Transverse colon (tissue), 4 donors: ENCODE measurements at regions not wholly inside any gene's neighbourhood (a gene's known extent, or its start where the extent isn't known, plus 50 kb on each side); places are given as distances from the start of the nearest gene placed in this dataset.

Experiments used
- DNase-seq: peaks from one replicate; pipeline ENCODE4 v3.0.0-alpha.2; 2019
- H3K27ac ChIP-seq, 4 donors: fragments of 200-600 bp; sonication (generic); 2 replicates each; pipeline ENCODE4 v1.5.1; 2016 to 2018; ENCODE audit warnings: inconsistent platforms in 4 of 4
- H3K27me3 ChIP-seq: fragments of 200-600 bp; sonication (generic); 2 replicates; pipeline ENCODE4 v1.5.1; 2017; ENCODE audit warnings: inconsistent platforms
- H3K36me3 ChIP-seq, 4 donors: fragments of 200-600 bp; sonication (generic); 2 replicates each; pipeline ENCODE4 v1.5.1; 2017 to 2019; ENCODE audit warnings: inconsistent platforms in 4 of 4
- H3K4me1 ChIP-seq, 4 donors: fragments of 200-600 bp; sonication (generic); 2 replicates each; pipeline ENCODE4 v1.5.1; 2017 to 2020; ENCODE audit warnings: inconsistent platforms in 4 of 4
- H3K4me3 ChIP-seq, 4 donors: fragments of 200-600 bp; sonication (generic); 1 replicate in 1 of 4; 2 replicates in 3 of 4; pipeline versions ENCODE4 v1.5.1 to v1.6.1; 2017 to 2019; ENCODE audit warnings: inconsistent platforms in 4 of 4
- H3K9me3 ChIP-seq, 2 donors: fragments of 200-600 bp; sonication (generic); 2 replicates each; pipeline ENCODE4 v1.5.1; 2017 to 2019; ENCODE audit warnings: inconsistent platforms in 2 of 2
- EP300 ChIP-seq: sonication (generic); formaldehyde crosslinking; IDR thresholded peaks from one replicate; pipeline ENCODE4 v1.6.1; 2017; ENCODE audit warnings: antibody characterized with exemption, low read depth
- POLR2A ChIP-seq: fragments of 450-650 bp; IDR thresholded peaks from one replicate; pipeline ENCODE4 v1.6.1; 2016; ENCODE audit warnings: antibody characterized with exemption, mild to moderate bottlenecking, moderate library complexity
- POLR2AphosphoS5 ChIP-seq, 3 donors: sonication (generic); formaldehyde crosslinking; IDR thresholded peaks; one replicate each; pipeline ENCODE4 v1.6.1; 2016; ENCODE audit warnings: antibody characterized with exemption in 3 of 3
- WGBS, 2 donors: methylation state at CpG; one replicate each; pipeline ENCODE4 v1.1.5; 2018; ENCODE audit warnings: low coverage in 1 of 2; 5-methylcytosine and 5-hydroxymethylcytosine counted together
- in situ Hi-C, 4 donors: fragments of 200-750 bp; cut with MboI; loops; one replicate each; pipeline versions ENCODE4 v1.15.0 to v1.15.1; 2017; ENCODE audit warnings: low sequenced_read_pairs in 3 of 4, low pct_ligation_motif_present in 1 of 4, low pct_unique_long_range_greater_than_20kb in 1 of 4
- intact Hi-C: fragments of 100-400 bp; cut with DNase I; formaldehyde crosslinking; loops from one replicate; pipeline ENCODE4 v1.15.1; 2023; ENCODE audit warnings: low total_unique reads
- TF ChIP-seq, protein P1 (sequence below), 5 experiments: fragments of 200-600 bp in 3 of 5; fragments of 450-650 bp in 2 of 5; sonication (generic) in 3 of 5; IDR thresholded peaks; 1 replicate in 2 of 5; 2 replicates in 3 of 5; pipeline ENCODE4 v1.5.1; 2016 to 2017; ENCODE audit warnings: antibody characterized with exemption in 5 of 5, inconsistent platforms in 3 of 5, mild to moderate bottlenecking in 2 of 5, moderate library complexity in 1 of 5

- Histone ChIP-seq H3K27me3 (no peaks in the 10 kb centered on the region), H3K4me3 (no peak overlapping the region), H3K4me1 (no peaks in the 10 kb centered on the region), H3K27ac (no peak overlapping the region), H3K9me3 (no peaks in the 10 kb centered on the region), H3K36me3 (no peaks in the 10 kb centered on the region)
- intact Hi-C loops = no loop called here
- 77 to 84% methylated on average over 7 of the region's 7 CpGs for WGBS, 2 donors
- no peak for DNase-seq
- in situ Hi-C loops = no loop called here
- TF ChIP-seq POLR2AphosphoS5 (IDR thresholded peaks at IDR 0.05) (no peak), POLR2A (no peak), EP300 (no peak)
- TF ChIP-seq, protein P1, sequence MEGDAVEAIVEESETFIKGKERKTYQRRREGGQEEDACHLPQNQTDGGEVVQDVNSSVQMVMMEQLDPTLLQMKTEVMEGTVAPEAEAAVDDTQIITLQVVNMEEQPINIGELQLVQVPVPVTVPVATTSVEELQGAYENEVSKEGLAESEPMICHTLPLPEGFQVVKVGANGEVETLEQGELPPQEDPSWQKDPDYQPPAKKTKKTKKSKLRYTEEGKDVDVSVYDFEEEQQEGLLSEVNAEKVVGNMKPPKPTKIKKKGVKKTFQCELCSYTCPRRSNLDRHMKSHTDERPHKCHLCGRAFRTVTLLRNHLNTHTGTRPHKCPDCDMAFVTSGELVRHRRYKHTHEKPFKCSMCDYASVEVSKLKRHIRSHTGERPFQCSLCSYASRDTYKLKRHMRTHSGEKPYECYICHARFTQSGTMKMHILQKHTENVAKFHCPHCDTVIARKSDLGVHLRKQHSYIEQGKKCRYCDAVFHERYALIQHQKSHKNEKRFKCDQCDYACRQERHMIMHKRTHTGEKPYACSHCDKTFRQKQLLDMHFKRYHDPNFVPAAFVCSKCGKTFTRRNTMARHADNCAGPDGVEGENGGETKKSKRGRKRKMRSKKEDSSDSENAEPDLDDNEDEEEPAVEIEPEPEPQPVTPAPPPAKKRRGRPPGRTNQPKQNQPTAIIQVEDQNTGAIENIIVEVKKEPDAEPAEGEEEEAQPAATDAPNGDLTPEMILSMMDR (IDR thresholded peaks at IDR 0.05) = no peak
Observed at GRCh38 chr16:79909571-79909970, 309.0 kb upstream of the MAF start.

GRCh38 chr16:79903471-79903870 is 302.9 kb upstream of the MAF start:
- TF ChIP-seq EP300 (no peak), POLR2AphosphoS5 (IDR thresholded peaks at IDR 0.05) (no peak), POLR2A (no peak)
- TF ChIP-seq, protein P1 (IDR thresholded peaks at IDR 0.05) = no peak
- intact Hi-C loops = no loop called here

GRCh38 chr16:79902351-79902750 is 301.8 kb upstream of the MAF start:
- in situ Hi-C loops = no loop called here
- 85 to 86% methylated on average over 4 of the region's 4 CpGs for WGBS, 2 donors
- Histone ChIP-seq H3K36me3 (no peaks in the 10 kb centered on the region), H3K4me3 (no peak overlapping the region), H3K27ac (no peak overlapping the region), H3K9me3 (no peaks in the 10 kb centered on the region), H3K27me3 (no peaks in the 10 kb centered on the region), H3K4me1 (peaks cover 0 to 13% (median under 1%) of the 10 kb centered on the region in 4 donors)
- intact Hi-C loops = no loop called here
- TF ChIP-seq POLR2AphosphoS5 (IDR thresholded peaks at IDR 0.05) (no peak), POLR2A (no peak), EP300 (no peak)
- TF ChIP-seq, protein P1 (IDR thresholded peaks at IDR 0.05) = no peak
- DNase-seq = no peak

More at GRCh38 chr16:79903471-79903870, 302.9 kb upstream of the MAF start:
- WGBS, 2 donors = 74 to 78% methylated on average over 1 of the region's 1 CpG
- Histone ChIP-seq H3K36me3 (no peaks in the 10 kb centered on the region), H3K4me1 (peaks cover 0 to 5% (median 0%) of the 10 kb centered on the region in 4 donors), H3K9me3 (no peaks in the 10 kb centered on the region), H3K27me3 (no peaks in the 10 kb centered on the region), H3K4me3 (no peak overlapping the region), H3K27ac (no peak overlapping the region)
- in situ Hi-C loops = no loop called here
- DNase-seq = no peak

DNA sequence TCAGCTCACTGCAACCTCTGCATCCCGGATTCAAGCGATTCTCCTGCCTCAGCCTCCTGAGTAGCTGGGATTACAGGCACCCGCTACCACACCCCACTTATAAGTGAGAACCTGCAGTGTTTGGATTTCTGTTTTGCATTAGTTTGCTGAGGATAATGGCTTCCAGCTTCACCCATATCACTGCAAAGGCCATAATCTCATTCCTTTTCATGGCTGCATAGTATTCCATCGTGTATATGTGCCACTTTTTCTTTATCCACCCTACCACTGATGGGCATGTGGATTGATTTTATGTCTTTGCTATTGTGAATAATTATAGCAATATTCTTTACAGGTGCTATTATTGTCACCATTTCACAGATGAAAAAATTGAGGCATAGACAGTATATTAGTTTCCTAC is 301.0 kb upstream of the MAF start:
- Histone ChIP-seq H3K27me3 (no peaks in the 10 kb centered on the region), H3K4me1 (peaks cover 0 to 21% (median 2%) of the 10 kb centered on the region in 4 donors), H3K9me3 (no peaks in the 10 kb centered on the region), H3K27ac (no peak overlapping the region), H3K4me3 (no peak overlapping the region), H3K36me3 (no peaks in the 10 kb centered on the region)
- TF ChIP-seq, protein P1 (IDR thresholded peaks at IDR 0.05) = no peak
- no peak for TF ChIP-seq POLR2A
- TF ChIP-seq POLR2AphosphoS5 (IDR thresholded peaks at IDR 0.05) = no peak
- no peak for TF ChIP-seq EP300
- intact Hi-C loops (no loop called here), in situ Hi-C loops (no loop called here)
- 90 to 95% methylated on average over 3 to 4 of the region's 4 CpGs for WGBS, 2 donors
- DNase-seq = no peak
